ENCODE measurements at regions not wholly inside any gene's neighbourhood (a gene's known extent, or its start where the extent isn't known, plus 50 kb on each side); places are given as distances from the start of the nearest gene placed in this dataset.

DNA sequence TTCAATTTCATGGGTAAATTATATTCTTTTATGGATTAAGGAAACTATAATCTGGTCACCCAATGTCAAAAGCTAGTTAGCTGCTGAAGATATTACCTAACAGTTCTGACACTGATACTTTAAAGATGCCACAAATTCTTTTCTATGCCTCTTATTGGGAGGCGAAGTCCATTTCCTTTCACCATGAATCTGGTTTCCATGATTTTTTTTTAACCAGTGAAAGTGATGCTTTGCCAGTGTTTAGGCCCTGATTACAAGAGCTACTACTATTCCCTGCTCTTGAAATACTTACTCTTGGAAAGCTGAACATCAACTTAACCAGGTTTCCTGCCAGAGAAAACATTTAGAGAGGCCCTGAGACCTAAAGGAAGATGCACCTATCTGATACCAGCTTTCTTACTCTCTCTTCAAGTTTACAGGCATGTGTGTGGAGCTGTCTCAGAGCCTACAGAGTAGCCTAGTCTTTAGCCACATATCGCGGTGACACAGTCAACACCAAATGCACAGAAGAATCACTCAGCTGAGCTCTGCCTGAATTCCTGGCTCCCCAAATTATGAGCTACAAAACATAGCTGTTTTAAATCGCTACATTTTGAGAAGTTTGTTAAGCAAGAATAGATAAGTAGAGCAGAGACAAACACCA, 1280.8 kb downstream of the PCDH7 start:
- no peak overlapping the region for H3K27ac ChIP-seq (ENCODE audit: low read depth, low read length)
- WGBS (ENCODE audit: insufficient coverage): 100% methylated on average over 1 of the region's 4 CpGs
- no peaks in the 10 kb centered on the region for H3K27me3 ChIP-seq (ENCODE audit: control insufficient read depth, insufficient read depth, low read length)
- no peaks in the 10 kb centered on the region for H3K4me1 ChIP-seq (ENCODE audit: control insufficient read depth, insufficient read depth, low read length)
- no peak for DNase-seq (ENCODE audit: low read depth in 4 of 6, low spot score in 6 of 6)
- H3K4me3 ChIP-seq (ENCODE audit: low read depth, low read length): no peak overlapping the region
- no peaks in the 10 kb centered on the region for H3K36me3 ChIP-seq (ENCODE audit: control insufficient read depth, insufficient read depth, low read length)
- no peaks in the 10 kb centered on the region for H3K9me3 ChIP-seq (ENCODE audit: control insufficient read depth, insufficient read depth, low read length)

DNA sequence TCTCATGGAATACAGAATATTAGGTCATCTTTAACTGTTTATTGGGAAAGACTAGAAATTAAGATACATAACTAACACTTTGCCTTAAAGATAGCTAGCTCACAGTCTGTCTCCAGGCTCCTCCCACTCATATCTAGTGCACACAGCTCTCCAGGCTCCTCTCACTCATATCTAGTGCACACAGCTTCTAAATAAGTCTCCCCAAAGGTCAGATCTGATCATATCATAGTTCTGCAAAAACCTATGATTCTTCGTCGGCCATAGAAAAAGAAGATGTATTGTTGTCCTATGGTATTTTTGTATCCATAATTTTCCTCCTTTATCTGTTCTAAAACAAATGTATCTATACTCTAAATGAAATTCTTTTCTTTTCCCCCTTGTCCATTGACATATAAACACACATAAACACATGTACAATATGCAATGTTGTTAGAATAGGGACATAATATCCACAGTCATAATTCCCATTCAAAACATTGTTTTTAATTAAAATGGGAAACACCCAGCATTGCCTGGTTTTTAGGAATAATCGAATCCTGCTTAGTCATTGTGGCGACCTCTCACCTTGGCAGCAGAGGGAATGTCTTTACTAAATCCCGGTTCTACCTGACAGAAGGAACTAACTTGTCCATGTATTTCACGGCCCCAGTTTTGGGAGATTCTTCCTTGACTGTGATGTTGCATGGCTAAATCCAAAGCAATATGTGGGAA, 1282.0 kb downstream of the PCDH7 start:
- H3K27me3 ChIP-seq (ENCODE audit: control insufficient read depth, insufficient read depth, low read length): no peaks in the 10 kb centered on the region
- no peak overlapping the region for H3K4me3 ChIP-seq (ENCODE audit: low read depth, low read length)
- no peaks in the 10 kb centered on the region for H3K4me1 ChIP-seq (ENCODE audit: control insufficient read depth, insufficient read depth, low read length)
- H3K9me3 ChIP-seq (ENCODE audit: control insufficient read depth, insufficient read depth, low read length): no peaks in the 10 kb centered on the region
- no peak for DNase-seq (ENCODE audit: low read depth in 4 of 6, low spot score in 6 of 6)
- WGBS (ENCODE audit: insufficient coverage): 92% methylated on average over 4 of the region's 6 CpGs
- no peaks in the 10 kb centered on the region for H3K36me3 ChIP-seq (ENCODE audit: control insufficient read depth, insufficient read depth, low read length)
- no peak overlapping the region for H3K27ac ChIP-seq (ENCODE audit: low read depth, low read length)

DNA sequence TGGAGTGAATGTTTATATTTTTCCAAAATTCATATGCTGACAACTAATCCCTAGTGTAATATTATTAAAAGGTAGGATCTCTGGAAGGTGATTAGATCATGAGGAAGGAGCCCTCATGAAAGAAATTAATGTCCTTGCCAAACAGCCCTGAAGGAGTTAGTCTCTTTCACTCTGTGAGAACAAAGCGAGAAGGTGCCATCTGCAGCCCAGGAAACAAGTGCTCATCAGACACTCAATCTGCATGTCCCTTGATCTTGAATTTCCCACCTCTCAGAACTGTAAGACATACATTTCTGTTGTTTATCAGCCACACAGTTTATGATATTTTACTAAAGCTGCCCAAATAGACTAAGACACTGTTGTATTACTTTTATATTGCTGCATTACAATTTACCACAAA, 1283.4 kb downstream of the PCDH7 start:
- peak in 1 of 6 donors; percentile 17 for DNase-seq (ENCODE audit: low read depth in 4 of 6, low spot score in 6 of 6)
- Histone ChIP-seq H3K27ac (ENCODE audit: low read depth, low read length) (no peak overlapping the region), H3K9me3 (ENCODE audit: control insufficient read depth, insufficient read depth, low read length) (no peaks in the 10 kb centered on the region), H3K4me1 (ENCODE audit: control insufficient read depth, insufficient read depth, low read length) (no peaks in the 10 kb centered on the region), H3K36me3 (ENCODE audit: control insufficient read depth, insufficient read depth, low read length) (no peaks in the 10 kb centered on the region), H3K27me3 (ENCODE audit: control insufficient read depth, insufficient read depth, low read length) (no peaks in the 10 kb centered on the region), H3K4me3 (ENCODE audit: low read depth, low read length) (no peak overlapping the region)
- no CpG with 5 or more reads among the region's 1 CpG for WGBS (ENCODE audit: insufficient coverage)

DNA sequence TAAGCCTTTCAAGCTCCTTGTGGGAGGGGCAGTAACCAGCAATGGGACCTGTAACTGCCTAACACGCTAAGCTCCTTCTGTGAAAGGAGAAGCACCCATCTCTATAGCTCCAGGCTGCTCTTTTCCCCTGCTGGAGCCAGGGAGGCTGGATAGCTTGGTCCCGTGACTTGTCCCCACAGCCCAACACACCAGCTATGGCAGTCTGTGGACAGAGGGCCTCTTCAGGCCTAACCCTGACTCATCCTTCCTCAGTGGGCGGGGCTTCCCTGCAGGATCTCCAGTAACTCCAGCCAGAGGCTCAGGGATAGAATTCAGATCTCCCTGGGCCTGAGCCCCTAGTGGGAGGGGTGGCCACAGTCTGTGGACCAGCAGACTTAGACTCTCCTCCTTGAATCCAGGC, 1290.1 kb downstream of the PCDH7 start:
- H3K4me3 ChIP-seq (ENCODE audit: low read depth, low read length): no peak overlapping the region
- H3K4me1 ChIP-seq (ENCODE audit: control insufficient read depth, insufficient read depth, low read length): no peaks in the 10 kb centered on the region
- no peaks in the 10 kb centered on the region for H3K27me3 ChIP-seq (ENCODE audit: control insufficient read depth, insufficient read depth, low read length)
- WGBS (ENCODE audit: insufficient coverage): 91% methylated on average over 3 of the region's 3 CpGs
- no peaks in the 10 kb centered on the region for H3K36me3 ChIP-seq (ENCODE audit: control insufficient read depth, insufficient read depth, low read length)
- no peak overlapping the region for H3K27ac ChIP-seq (ENCODE audit: low read depth, low read length)
- no peaks in the 10 kb centered on the region for H3K9me3 ChIP-seq (ENCODE audit: control insufficient read depth, insufficient read depth, low read length)
- DNase-seq (ENCODE audit: low read depth in 4 of 6, low spot score in 6 of 6): no peak

DNA sequence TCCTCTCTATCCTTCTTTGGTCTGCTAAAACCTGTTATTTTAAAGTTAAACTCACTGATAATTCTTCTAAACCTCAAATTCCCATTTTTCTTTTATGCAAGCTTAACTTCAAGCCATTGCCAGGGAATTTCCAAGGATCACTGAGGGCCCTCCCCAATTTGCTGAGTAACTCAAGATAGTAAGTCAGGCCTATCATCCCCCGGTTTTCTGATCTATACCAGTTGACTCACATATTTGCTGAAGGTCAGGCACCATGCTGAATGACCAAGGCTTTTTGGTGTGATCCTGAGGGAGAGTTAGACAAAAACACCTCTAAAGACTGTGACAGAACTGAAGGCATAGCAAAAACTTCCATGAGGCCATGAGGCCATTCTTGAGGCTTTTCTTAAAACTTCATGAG, 1301.9 kb downstream of the PCDH7 start:
- H3K4me1 ChIP-seq (ENCODE audit: control insufficient read depth, insufficient read depth, low read length): no peaks in the 10 kb centered on the region
- WGBS (ENCODE audit: insufficient coverage): no CpG with 5 or more reads among the region's 1 CpG
- no peaks in the 10 kb centered on the region for H3K36me3 ChIP-seq (ENCODE audit: control insufficient read depth, insufficient read depth, low read length)
- H3K4me3 ChIP-seq (ENCODE audit: low read depth, low read length): no peak overlapping the region
- DNase-seq (ENCODE audit: low read depth in 4 of 6, low spot score in 6 of 6): no peak
- no peaks in the 10 kb centered on the region for H3K9me3 ChIP-seq (ENCODE audit: control insufficient read depth, insufficient read depth, low read length)
- no peaks in the 10 kb centered on the region for H3K27me3 ChIP-seq (ENCODE audit: control insufficient read depth, insufficient read depth, low read length)
- H3K27ac ChIP-seq (ENCODE audit: low read depth, low read length): no peak overlapping the region

DNA sequence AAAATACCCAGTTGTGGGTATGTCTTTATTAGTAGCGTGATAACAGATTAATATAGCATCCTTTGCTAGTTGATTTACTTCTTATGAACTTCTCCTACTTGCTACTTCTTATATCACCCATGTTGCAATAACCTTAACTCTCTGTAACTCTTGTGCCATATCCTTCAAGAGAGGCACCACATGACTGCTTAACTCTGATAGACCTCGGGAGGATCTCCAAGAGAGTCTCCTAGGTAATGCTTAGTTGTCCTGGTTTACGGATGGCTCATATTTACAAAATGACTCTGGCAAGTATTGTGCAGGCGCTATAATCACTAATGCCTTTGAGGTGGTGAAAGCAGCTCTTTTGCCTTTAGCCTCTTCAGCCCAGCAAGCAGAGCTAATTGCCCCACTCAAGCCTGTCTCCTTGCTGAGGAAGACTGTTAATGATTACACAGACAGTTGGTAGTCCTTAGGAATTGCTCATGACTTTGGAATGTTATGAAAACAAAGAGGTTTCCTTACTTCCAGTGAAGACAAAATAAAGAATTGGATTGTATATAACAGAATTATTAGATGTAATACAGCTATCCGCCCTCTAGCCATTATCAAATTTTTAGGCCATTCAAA, 1305.8 kb downstream of the PCDH7 start:
- Histone ChIP-seq H3K9me3 (ENCODE audit: control insufficient read depth, insufficient read depth, low read length) (no peaks in the 10 kb centered on the region), H3K4me3 (ENCODE audit: low read depth, low read length) (no peak overlapping the region), H3K27me3 (ENCODE audit: control insufficient read depth, insufficient read depth, low read length) (no peaks in the 10 kb centered on the region), H3K36me3 (ENCODE audit: control insufficient read depth, insufficient read depth, low read length) (no peaks in the 10 kb centered on the region), H3K4me1 (ENCODE audit: control insufficient read depth, insufficient read depth, low read length) (no peaks in the 10 kb centered on the region), H3K27ac (ENCODE audit: low read depth, low read length) (no peak overlapping the region)
- WGBS (ENCODE audit: insufficient coverage): 60% methylated on average over 1 of the region's 5 CpGs
- no peak for DNase-seq (ENCODE audit: low read depth in 4 of 6, low spot score in 6 of 6)

DNA sequence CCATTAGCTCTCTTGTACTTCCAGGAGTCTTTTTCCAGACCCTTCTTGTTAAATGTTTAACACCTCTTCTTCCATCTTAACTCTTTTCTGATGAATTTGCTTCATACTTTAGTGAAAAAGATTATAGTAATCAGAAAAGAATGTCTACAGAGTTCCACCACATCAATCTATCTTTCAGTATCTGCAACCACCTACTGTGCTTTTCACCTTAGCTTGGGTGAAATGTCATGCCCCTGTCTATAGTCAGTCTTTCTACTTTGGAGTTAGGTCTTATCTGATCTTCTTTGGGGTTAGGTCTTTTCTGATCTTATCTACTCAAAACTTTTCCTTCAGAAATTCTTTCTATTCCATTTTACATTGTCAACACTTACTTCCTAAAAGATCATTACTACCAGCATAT, 1310.2 kb downstream of the PCDH7 start:
- H3K9me3 ChIP-seq (ENCODE audit: control insufficient read depth, insufficient read depth, low read length): no peaks in the 10 kb centered on the region
- no peaks in the 10 kb centered on the region for H3K4me1 ChIP-seq (ENCODE audit: control insufficient read depth, insufficient read depth, low read length)
- no peaks in the 10 kb centered on the region for H3K36me3 ChIP-seq (ENCODE audit: control insufficient read depth, insufficient read depth, low read length)
- no peaks in the 10 kb centered on the region for H3K27me3 ChIP-seq (ENCODE audit: control insufficient read depth, insufficient read depth, low read length)
- no peak overlapping the region for H3K4me3 ChIP-seq (ENCODE audit: low read depth, low read length)
- no peak for DNase-seq (ENCODE audit: low read depth in 4 of 6, low spot score in 6 of 6)
- H3K27ac ChIP-seq (ENCODE audit: low read depth, low read length): no peak overlapping the region

DNA sequence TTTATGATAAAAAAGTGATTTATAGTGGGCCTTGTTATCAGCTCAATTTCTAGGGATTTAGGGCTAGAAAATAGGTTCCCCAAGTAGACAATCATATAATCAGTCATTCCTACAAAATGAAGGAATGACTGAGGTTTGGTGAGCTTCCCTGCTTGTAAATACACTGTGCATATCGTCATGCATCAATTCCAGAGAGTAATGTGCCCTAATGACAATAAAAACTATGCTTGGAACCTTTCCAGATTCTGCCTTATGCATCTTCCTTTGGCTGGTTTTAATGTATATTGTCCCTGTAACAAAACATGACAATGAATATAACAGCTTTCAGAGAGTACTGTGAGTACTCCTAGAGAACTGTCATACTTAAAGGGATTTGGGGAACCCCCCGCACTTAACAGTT, 1310.9 kb downstream of the PCDH7 start:
- no CpG with 5 or more reads among the region's 2 CpGs for WGBS (ENCODE audit: insufficient coverage)
- no peaks in the 10 kb centered on the region for H3K27me3 ChIP-seq (ENCODE audit: control insufficient read depth, insufficient read depth, low read length)

DNA sequence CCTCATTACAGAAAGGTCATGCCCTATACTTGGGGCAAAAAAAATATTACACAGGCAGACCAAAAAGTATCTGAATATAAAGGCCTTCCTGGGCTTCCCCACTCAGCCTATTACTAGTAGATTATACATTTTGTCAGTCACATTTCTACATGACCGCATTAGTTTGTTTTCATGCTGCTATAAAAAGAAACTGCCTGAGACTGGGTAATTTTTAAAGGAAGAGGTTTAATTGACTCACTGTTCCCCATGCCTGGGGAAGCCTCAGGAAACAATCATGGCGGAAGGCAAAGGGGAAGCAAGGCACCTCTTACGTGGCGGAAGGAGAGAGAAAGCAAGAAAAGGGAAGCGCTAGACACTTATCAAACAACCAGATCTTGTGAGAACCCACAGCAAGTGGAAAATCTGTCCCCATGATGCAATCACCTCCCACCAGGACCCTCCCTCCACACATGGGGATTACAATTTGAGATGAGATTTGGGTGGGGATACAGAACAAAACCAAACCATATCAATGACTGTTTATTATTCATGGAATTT, 1312.0 kb downstream of the PCDH7 start:
- Histone ChIP-seq H3K9me3 (ENCODE audit: control insufficient read depth, insufficient read depth, low read length) (no peaks in the 10 kb centered on the region), H3K27me3 (ENCODE audit: control insufficient read depth, insufficient read depth, low read length) (no peaks in the 10 kb centered on the region), H3K4me3 (ENCODE audit: low read depth, low read length) (no peak overlapping the region), H3K36me3 (ENCODE audit: control insufficient read depth, insufficient read depth, low read length) (no peaks in the 10 kb centered on the region), H3K27ac (ENCODE audit: low read depth, low read length) (no peak overlapping the region), H3K4me1 (ENCODE audit: control insufficient read depth, insufficient read depth, low read length) (no peaks in the 10 kb centered on the region)
- no peak for DNase-seq (ENCODE audit: low read depth in 4 of 6, low spot score in 6 of 6)
- no CpG with 5 or more reads among the region's 5 CpGs for WGBS (ENCODE audit: insufficient coverage)

More for the DNA sequence above, 1310.9 kb downstream of the PCDH7 start:
- Histone ChIP-seq H3K27ac (ENCODE audit: low read depth, low read length) (no peak overlapping the region), H3K36me3 (ENCODE audit: control insufficient read depth, insufficient read depth, low read length) (no peaks in the 10 kb centered on the region), H3K9me3 (ENCODE audit: control insufficient read depth, insufficient read depth, low read length) (no peaks in the 10 kb centered on the region), H3K4me1 (ENCODE audit: control insufficient read depth, insufficient read depth, low read length) (no peaks in the 10 kb centered on the region), H3K4me3 (ENCODE audit: low read depth, low read length) (no peak overlapping the region)
- no peak for DNase-seq (ENCODE audit: low read depth in 4 of 6, low spot score in 6 of 6)

DNA sequence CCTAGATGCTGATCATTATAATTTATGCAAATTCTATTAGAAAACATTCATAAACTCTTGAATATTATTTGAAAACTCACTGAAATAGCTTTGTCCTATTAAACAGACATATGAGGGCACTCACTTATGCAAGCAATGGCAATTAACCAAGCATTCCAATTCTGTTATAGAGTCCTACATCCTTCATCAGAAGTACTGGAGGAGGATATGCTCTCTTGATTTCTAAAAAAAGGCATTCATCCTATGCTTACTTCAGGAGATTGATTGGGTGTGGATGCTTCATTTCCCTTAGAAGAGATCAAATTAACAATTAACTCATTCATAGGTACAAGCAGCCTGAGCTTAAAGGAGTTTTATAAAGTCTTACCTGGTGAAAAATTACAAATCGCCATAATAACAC, 1317.2 kb downstream of the PCDH7 start:
- no peak overlapping the region for H3K27ac ChIP-seq (ENCODE audit: low read depth, low read length)
- no peaks in the 10 kb centered on the region for H3K9me3 ChIP-seq (ENCODE audit: control insufficient read depth, insufficient read depth, low read length)
- DNase-seq (ENCODE audit: low read depth in 4 of 6, low spot score in 6 of 6): peak in 1 of 6 donors; percentile 6
- WGBS (ENCODE audit: insufficient coverage): no CpG with 5 or more reads among the region's 1 CpG
- H3K27me3 ChIP-seq (ENCODE audit: control insufficient read depth, insufficient read depth, low read length): no peaks in the 10 kb centered on the region
- no peaks in the 10 kb centered on the region for H3K36me3 ChIP-seq (ENCODE audit: control insufficient read depth, insufficient read depth, low read length)
- H3K4me3 ChIP-seq (ENCODE audit: low read depth, low read length): no peak overlapping the region
- no peaks in the 10 kb centered on the region for H3K4me1 ChIP-seq (ENCODE audit: control insufficient read depth, insufficient read depth, low read length)
